H1 (cell line): ENCODE measurements at regions not wholly inside any gene's neighbourhood (a gene's known extent, or its start where the extent isn't known, plus 50 kb on each side); places are given as distances from the start of the nearest gene placed in this dataset.

Experiments used
- CTCF ChIA-PET: fragments of 300-600 bp; sonication (Branson Sonifier 250); formaldehyde crosslinking; loops from one replicate; lab custom pipeline; 2021; ENCODE audit not compliant: partially characterized antibody; lab: Charles Lee
- POLR2A ChIA-PET: fragments of 300-600 bp; sonication (Branson Sonifier 250); formaldehyde crosslinking; loops from one replicate; lab custom pipeline; 2021; ENCODE audit warnings: inconsistent platforms; ENCODE audit not compliant: partially characterized antibody; lab: Charles Lee
- DNase-seq, 2 experiments: peaks; one replicate each; pipeline versions ENCODE4 v3.0.0 to v3.0.0-alpha.2; 2010 to 2022; ENCODE audit warnings: low spot score in 2 of 2, low read depth in 1 of 2, mixed read lengths in 1 of 2
- FAIRE-seq: peaks from 2 replicates; lab custom pipeline; 2011; peaks lifted over from hg19 to GRCh38; lab: Jason Lieb, UNC
- H2AFZ ChIP-seq: 2 replicates; pipeline ENCODE4 v1.8.1; 2012; ENCODE audit warnings: low read length, inconsistent platforms
- H2AK5ac ChIP-seq: 2 replicates; pipeline ENCODE4 v1.6.1; 2013; ENCODE audit warnings: low read depth, low read length
- H2BK120ac ChIP-seq: replicated peaks from 2 replicates; pipeline ENCODE3; 2013; ENCODE audit warnings: low read depth, low read length, inconsistent platforms
- H2BK12ac ChIP-seq: 2 replicates; pipeline ENCODE4 v1.6.1; 2013; ENCODE audit warnings: low read depth, low read length
- H2BK15ac ChIP-seq: 2 replicates; pipeline ENCODE4 v1.6.1; 2013; ENCODE audit warnings: low read length
- H2BK20ac ChIP-seq: 2 replicates; pipeline ENCODE4 v1.6.1; 2013; ENCODE audit warnings: low read length
- H2BK5ac ChIP-seq: 2 replicates; pipeline ENCODE4 v1.6.1; 2013; ENCODE audit warnings: low read depth, low read length
- H3K14ac ChIP-seq: 2 replicates; pipeline ENCODE4 v1.6.1; 2013; ENCODE audit warnings: inconsistent platforms; ENCODE audit not compliant: insufficient read length
- H3K18ac ChIP-seq: 2 replicates; pipeline ENCODE4 v1.6.1; 2013; ENCODE audit warnings: low read length; ENCODE audit errors: extremely low read depth
- H3K23ac ChIP-seq: 2 replicates; pipeline ENCODE4 v1.6.1; 2013; ENCODE audit warnings: inconsistent platforms; ENCODE audit not compliant: insufficient read length
- H3K23me2 ChIP-seq: 2 replicates; pipeline ENCODE4 v1.6.1; 2013; ENCODE audit warnings: low read depth, low read length
- H3K27ac ChIP-seq: 2 replicates; pipeline ENCODE4 v1.6.1; 2011; ENCODE audit warnings: low read depth, low read length, inconsistent platforms
- H3K27me3 ChIP-seq, 4 experiments: replicated peaks in 1 of 4; 1 replicate in 1 of 4; 2 replicates in 3 of 4; pipeline versions ENCODE4 v1.6.1 to v1.8.1; 2011 to 2013; ENCODE audit warnings: low read length in 3 of 4, mild to moderate bottlenecking in 3 of 4, inconsistent platforms in 2 of 4, mixed read lengths in 2 of 4, moderate library complexity in 1 of 4; ENCODE audit not compliant: control insufficient read depth in 3 of 4, insufficient read depth in 3 of 4; ENCODE audit errors: extremely low read depth in 1 of 4
- H3K36me3 ChIP-seq, 4 experiments: 2 replicates each; pipeline versions ENCODE4 v1.6.1 to v1.8.1; 2011 to 2013; ENCODE audit warnings: mild to moderate bottlenecking in 4 of 4, low read length in 3 of 4, moderate library complexity in 2 of 4, control low read depth in 1 of 4, inconsistent platforms in 1 of 4; ENCODE audit not compliant: insufficient read depth in 4 of 4, control insufficient read depth in 2 of 4
- H3K4ac ChIP-seq: replicated peaks from 2 replicates; pipeline ENCODE3; 2013; ENCODE audit warnings: low read length, low read depth, mixed read lengths, inconsistent platforms; ENCODE audit not compliant: insufficient read length
- H3K4me1 ChIP-seq, 4 experiments: replicated peaks in 1 of 4; 1 replicate in 1 of 4; 2 replicates in 3 of 4; pipeline versions ENCODE4 v1.6.1 to v1.8.1; 2011 to 2013; ENCODE audit warnings: low read length in 3 of 4, inconsistent platforms in 2 of 4, mixed read lengths in 1 of 4; ENCODE audit not compliant: insufficient read depth in 4 of 4, control insufficient read depth in 3 of 4
- H3K4me2 ChIP-seq, 2 experiments: 2 replicates each; pipeline versions ENCODE4 v1.6.1 to v1.8.1; 2011 to 2013; ENCODE audit warnings: low read depth in 2 of 2, low read length in 2 of 2, control low read depth in 1 of 2, inconsistent platforms in 1 of 2, mild to moderate bottlenecking in 1 of 2; ENCODE audit not compliant: insufficient read depth in 1 of 2
- H3K4me3 ChIP-seq, 4 experiments: fragments of 200-600, 300-600 bp in 1 of 4; sonication (generic), shearing (Covaris generic), sonication (Bioruptor Twin) in 1 of 4; 2 replicates each; pipeline versions ENCODE4 v1.5.1 to v1.8.1; 2011 to 2016; ENCODE audit warnings: low read length in 4 of 4, low read depth in 3 of 4, control low read depth in 2 of 4, inconsistent platforms in 2 of 4, mild to moderate bottlenecking in 2 of 4, mixed read lengths in 1 of 4, moderate library complexity in 1 of 4; ENCODE audit not compliant: insufficient read depth in 2 of 4; ENCODE audit errors: extremely low read depth in 1 of 4
- H3K56ac ChIP-seq: replicated peaks from 2 replicates; pipeline ENCODE3; 2013; ENCODE audit warnings: low read depth, mild to moderate bottlenecking, mixed read lengths, low read length, inconsistent platforms; ENCODE audit not compliant: insufficient read length
- H3K79me1 ChIP-seq: 2 replicates; pipeline ENCODE4 v1.6.1; 2013; ENCODE audit warnings: low read depth, low read length, control low read depth
- H3K79me2 ChIP-seq, 2 experiments: 2 replicates each; pipeline versions ENCODE4 v1.6.1 to v1.8.1; 2012 to 2013; ENCODE audit warnings: low read length in 2 of 2, mild to moderate bottlenecking in 2 of 2, inconsistent platforms in 1 of 2; ENCODE audit not compliant: insufficient read depth in 2 of 2, control insufficient read depth in 1 of 2
- H3K9ac ChIP-seq, 4 experiments: replicated peaks in 1 of 4; 1 replicate in 1 of 4; 2 replicates in 3 of 4; pipeline versions ENCODE4 v1.6.1 to v1.8.1; 2011 to 2013; ENCODE audit warnings: low read depth in 3 of 4, low read length in 3 of 4, control low read depth in 2 of 4, mild to moderate bottlenecking in 2 of 4, moderate library complexity in 2 of 4, inconsistent platforms in 1 of 4; ENCODE audit errors: extremely low read depth in 1 of 4
- H3K9me3 ChIP-seq, 2 experiments: 2 replicates each; pipeline versions ENCODE4 v1.6.1 to v1.8.1; 2012 to 2013; ENCODE audit warnings: mild to moderate bottlenecking in 2 of 2, moderate library complexity in 2 of 2, control low read depth in 1 of 2, inconsistent platforms in 1 of 2, low read depth in 1 of 2, low read length in 1 of 2, mixed read lengths in 1 of 2; ENCODE audit not compliant: insufficient read depth in 2 of 2
- H4K20me1 ChIP-seq, 2 experiments: replicated peaks in 1 of 2; 2 replicates each; pipeline versions ENCODE3 to v1.8.1; 2011 to 2013; ENCODE audit warnings: inconsistent platforms in 2 of 2, low read length in 2 of 2, mild to moderate bottlenecking in 1 of 2; ENCODE audit not compliant: insufficient read depth in 2 of 2, control insufficient read depth in 1 of 2
- H4K5ac ChIP-seq: 2 replicates; pipeline ENCODE4 v1.6.1; 2013; ENCODE audit warnings: low read length, low read depth, mixed read lengths, inconsistent platforms; ENCODE audit not compliant: insufficient read length
- H4K8ac ChIP-seq: 2 replicates; pipeline ENCODE4 v1.8.0; 2013; ENCODE audit warnings: mild to moderate bottlenecking, moderate library complexity, low read length, inconsistent platforms; ENCODE audit not compliant: insufficient read depth; ENCODE audit errors: extremely low read depth
- H4K91ac ChIP-seq: replicated peaks from 2 replicates; pipeline ENCODE3; 2013; ENCODE audit warnings: low read length, mixed read lengths, inconsistent platforms; ENCODE audit not compliant: insufficient read length
- BCL11A ChIP-seq, 2 experiments: IDR thresholded peaks; one replicate each; pipeline ENCODE4 v1.6.1; 2011; ENCODE audit warnings: low read depth in 2 of 2, low read length in 2 of 2, mild to moderate bottlenecking in 2 of 2
- GTF2F1 ChIP-seq: IDR thresholded peaks from 2 replicates; pipeline ENCODE4 v1.6.1; 2012; ENCODE audit warnings: low read depth, low read length, improper control_type of control experiment, borderline replicate concordance
- RAD21 ChIP-seq, 2 experiments: IDR thresholded peaks in 1 of 2; conservative IDR thresholded peaks in 1 of 2; 2 replicates each; pipeline ENCODE4 v1.6.1; 2011; ENCODE audit warnings: low read depth in 2 of 2, low read length in 2 of 2, improper control_type of control experiment in 1 of 2, inconsistent platforms in 1 of 2, mild to moderate bottlenecking in 1 of 2, moderate library complexity in 1 of 2
- WGBS, 2 experiments: shearing (Covaris generic) in 1 of 2; methylation state at CpG; one replicate each; pipeline versions ENCODE4 v1.1.6 to v1.1.7; 2013 to 2015; ENCODE audit warnings: low lambda C conversion rate in 2 of 2, mixed read lengths in 2 of 2, inconsistent platforms in 1 of 2, low coverage in 1 of 2, missing lambda C conversion rate in 1 of 2; ENCODE audit not compliant: insufficient replicate concordance in 2 of 2, insufficient coverage in 1 of 2, insufficient read length in 1 of 2; ENCODE audit errors: extremely low coverage in 1 of 2, missing lambda C conversion rate in 1 of 2; 5-methylcytosine and 5-hydroxymethylcytosine counted together

GRCh38 chr3:35275768-35276167 is 363.6 kb upstream of the ARPP21 start:
- H3K79me1 ChIP-seq = no peaks in the 10 kb centered on the region
- H2BK5ac ChIP-seq = no peak overlapping the region
- no peak overlapping the region for H2BK12ac ChIP-seq
- no peaks in the 10 kb centered on the region for H4K20me1 ChIP-seq
- no peaks in the 10 kb centered on the region for H3K79me2 ChIP-seq
- no peak overlapping the region for H2AK5ac ChIP-seq
- no peak overlapping the region for H2BK20ac ChIP-seq
- H3K9ac ChIP-seq = no peak overlapping the region
- FAIRE-seq (no peak), DNase-seq (no peak)
- H3K27me3 ChIP-seq = no peaks in the 10 kb centered on the region
- H3K56ac ChIP-seq = no peak overlapping the region
- H3K36me3 ChIP-seq = no peaks in the 10 kb centered on the region
- H3K14ac ChIP-seq = no peak overlapping the region
- H3K4me3 ChIP-seq = no peak overlapping the region
- H4K91ac ChIP-seq = no peak overlapping the region
- 94% methylated on average over 2 of the region's 2 CpGs; no CpG with 5 or more reads in 1 of the 2 experiments for WGBS, 2 experiments
- H2AFZ ChIP-seq = no peak overlapping the region
- H3K4me2 ChIP-seq = no peak overlapping the region
- no peak overlapping the region for H4K8ac ChIP-seq
- no peak for TF ChIP-seq GTF2F1
- 0 out of 4 replicates have a peak, but pooled peaks of 1 of the 2 experiments have one; percentile 4 for TF ChIP-seq RAD21 (IDR thresholded peaks at IDR 0.05 in 1 of 2, conservative IDR thresholded peaks at IDR 0.05 in 1 of 2; ENCODE audit: low read depth in 2 of 2, low read length in 2 of 2)
- TF ChIP-seq BCL11A (IDR thresholded peaks at IDR 0.05; ENCODE audit: low read depth in 2 of 2, low read length in 2 of 2) = no peak
- POLR2A ChIA-PET = no interaction called here
- H2BK120ac ChIP-seq = no peak overlapping the region
- H3K23ac ChIP-seq = no peak overlapping the region
- H3K4me1 ChIP-seq = no peaks in the 10 kb centered on the region
- CTCF ChIA-PET = no interaction called here
- no peak overlapping the region for H4K5ac ChIP-seq
- H2BK15ac ChIP-seq = no peak overlapping the region
- no peaks in the 10 kb centered on the region for H3K9me3 ChIP-seq
- H3K27ac ChIP-seq = no peak overlapping the region; the same call in 1 of the 2 replicates
- no peaks in the 10 kb centered on the region for H3K23me2 ChIP-seq
- H3K18ac ChIP-seq = no peak overlapping the region
- no peak overlapping the region for H3K4ac ChIP-seq
